GM23338 (cell line): ENCODE measurements at regions not wholly inside any gene's neighbourhood (a gene's known extent, or its start where the extent isn't known, plus 50 kb on each side); places are given as distances from the start of the nearest gene placed in this dataset.

Experiments used
- ATAC-seq: fragments of 200-7000 bp; cut with Tn5 transposase; 3 replicates; pipeline ENCODE4 v1.9.1; 2020
- DNase-seq: peaks from one replicate; pipeline ENCODE4 v3.0.0-alpha.2; 2015; ENCODE audit warnings: low spot score
- H2AFZ ChIP-seq: fragments of 200-600 bp; sonication (generic); 2 replicates; pipeline ENCODE4 v1.8.0; 2016; ENCODE audit warnings: antibody characterized with exemption, mild to moderate bottlenecking, moderate library complexity
- H3F3A ChIP-seq: fragments of 200-600 bp; sonication (generic); replicated peaks from 2 replicates; pipeline ENCODE4 v1.8.0; 2017; ENCODE audit warnings: antibody characterized with exemption, mixed run types, low read depth
- H3K27ac ChIP-seq: fragments of 200-600 bp; sonication (generic); 2 replicates; pipeline ENCODE4 v1.6.1; 2016; ENCODE audit warnings: low read depth
- H3K27me3 ChIP-seq: fragments of 200-600 bp; sonication (generic); 2 replicates; pipeline ENCODE4 v1.8.0; 2016; ENCODE audit warnings: mild to moderate bottlenecking, mixed run types, moderate library complexity; ENCODE audit not compliant: insufficient read depth
- H3K36me3 ChIP-seq: fragments of 200-600 bp; sonication (generic); 2 replicates; pipeline ENCODE4 v1.8.0; 2016; ENCODE audit warnings: mild to moderate bottlenecking; ENCODE audit not compliant: insufficient read depth
- H3K4me1 ChIP-seq: fragments of 200-600 bp; sonication (generic); 2 replicates; pipeline ENCODE4 v1.8.0; 2016; ENCODE audit warnings: mild to moderate bottlenecking, moderate library complexity; ENCODE audit not compliant: insufficient read depth
- H3K4me2 ChIP-seq: fragments of 200-600 bp; sonication (generic); 2 replicates; pipeline ENCODE4 v1.7.1; 2017; ENCODE audit warnings: mixed run types
- H3K4me3 ChIP-seq: fragments of 200-600 bp; sonication (generic); 2 replicates; pipeline ENCODE4 v1.6.1; 2016; ENCODE audit warnings: mixed run types
- H3K79me2 ChIP-seq: fragments of 200-600 bp; sonication (generic); replicated peaks from 2 replicates; pipeline ENCODE4 v1.8.0; 2017; ENCODE audit warnings: mild to moderate bottlenecking; ENCODE audit not compliant: insufficient read depth
- H3K9me2 ChIP-seq: fragments of 200-600 bp; sonication (generic); 2 replicates; pipeline ENCODE4 v1.8.0; 2017; ENCODE audit not compliant: insufficient read depth
- H4K20me1 ChIP-seq: fragments of 200-600 bp; sonication (generic); replicated peaks from 2 replicates; pipeline ENCODE4 v1.8.0; 2017; ENCODE audit warnings: mild to moderate bottlenecking; ENCODE audit not compliant: insufficient read depth
- H3K27ac Mint-ChIP-seq: 2 replicates; pipeline ENCODE4 v1.8.0; 2020; ENCODE audit warnings: inconsistent platforms, mild to moderate bottlenecking, moderate library complexity, mixed read lengths
- H3K27me3 Mint-ChIP-seq: 3 replicates; pipeline ENCODE4 v1.8.0; 2022; ENCODE audit warnings: low read depth, mild to moderate bottlenecking, moderate library complexity, mixed read lengths, inconsistent platforms; ENCODE audit not compliant: insufficient read depth, poor library complexity
- H3K36me3 Mint-ChIP-seq: 3 replicates; pipeline ENCODE4 v1.8.0; 2021; ENCODE audit warnings: low read depth, mild to moderate bottlenecking, inconsistent platforms, moderate library complexity, mixed read lengths
- H3K4me1 Mint-ChIP-seq: 3 replicates; pipeline ENCODE4 v1.8.0; 2020; ENCODE audit warnings: mild to moderate bottlenecking, inconsistent platforms, mixed read lengths
- H3K4me3 Mint-ChIP-seq: 3 replicates; pipeline ENCODE4 v1.8.0; 2021; ENCODE audit warnings: moderate library complexity, mild to moderate bottlenecking, inconsistent platforms, mixed read lengths
- H3K9me3 Mint-ChIP-seq: 3 replicates; pipeline ENCODE4 v1.8.0; 2020; ENCODE audit warnings: moderate library complexity, mild to moderate bottlenecking, inconsistent platforms, mixed read lengths
- CREB1 ChIP-seq: fragments of 250-450 bp; sonication (Bioruptor Pico); IDR thresholded peaks from 2 replicates; pipeline ENCODE4 v1.5.0; 2020; ENCODE audit warnings: low read depth, mild to moderate bottlenecking, moderate library complexity
- EZH2 ChIP-seq: fragments of 200-600 bp; sonication (generic); IDR thresholded peaks from one replicate; pipeline ENCODE4 v1.8.0; 2017; ENCODE audit warnings: antibody characterized with exemption, mild to moderate bottlenecking, low read depth; ENCODE audit not compliant: unreplicated experiment
- EZH2phosphoT487 ChIP-seq: fragments of 200-600 bp; sonication (generic); IDR thresholded peaks from one replicate; pipeline ENCODE4 v1.8.1; 2018; ENCODE audit warnings: antibody characterized with exemption; ENCODE audit not compliant: unreplicated experiment
- JUNB ChIP-seq: IDR thresholded peaks from one replicate; pipeline ENCODE4 v1.6.1; 2016; ENCODE audit warnings: antibody characterized with exemption; ENCODE audit not compliant: unreplicated experiment
- NANOG ChIP-seq: IDR thresholded peaks from 2 replicates; pipeline ENCODE4 v1.6.1; 2016; ENCODE audit warnings: antibody characterized with exemption, borderline replicate concordance
- POLR2AphosphoS5 ChIP-seq: IDR thresholded peaks from 2 replicates; pipeline ENCODE4 v1.6.1; 2016; ENCODE audit warnings: antibody characterized with exemption, low read depth
- STAT1 ChIP-seq: IDR thresholded peaks from one replicate; pipeline ENCODE4 v1.6.1; 2016; ENCODE audit warnings: antibody characterized with exemption; ENCODE audit not compliant: unreplicated experiment
- ZNF114 ChIP-seq: fragments of 250-450 bp; sonication (Bioruptor Pico); IDR thresholded peaks from 2 replicates; pipeline ENCODE4 v1.5.0; 2020; ENCODE audit warnings: mild to moderate bottlenecking, moderate library complexity
- ZNF331 ChIP-seq: fragments of 250-450 bp; sonication (Bioruptor Pico); IDR thresholded peaks from 2 replicates; pipeline ENCODE4 v1.5.0; 2020; ENCODE audit warnings: low read depth, mild to moderate bottlenecking, moderate library complexity
- TF ChIP-seq, protein P1 (sequence below): IDR thresholded peaks from 2 replicates; pipeline ENCODE4 v1.6.1; 2016; ENCODE audit warnings: antibody characterized with exemption
- TF ChIP-seq, protein P2 (sequence below): fragments of 250-450 bp; sonication (Bioruptor Pico); IDR thresholded peaks from 2 replicates; pipeline ENCODE4 v1.5.0; 2020; ENCODE audit warnings: mild to moderate bottlenecking, moderate library complexity
- TF ChIP-seq, protein P3 (sequence below), 2 experiments: fragments of 200-600 bp in 1 of 2; sonication (generic) in 1 of 2; conservative IDR thresholded peaks; 2 replicates each; pipeline versions ENCODE4 v1.5.1 to v1.6.1; 2016 to 2017; ENCODE audit warnings: antibody characterized with exemption in 2 of 2, low read depth in 2 of 2, mild to moderate bottlenecking in 2 of 2, moderate library complexity in 1 of 2
- TF ChIP-seq, protein P4 (sequence below): IDR thresholded peaks from one replicate; pipeline ENCODE4 v1.6.1; 2018; ENCODE audit warnings: antibody characterized with exemption; ENCODE audit not compliant: unreplicated experiment

DNA sequence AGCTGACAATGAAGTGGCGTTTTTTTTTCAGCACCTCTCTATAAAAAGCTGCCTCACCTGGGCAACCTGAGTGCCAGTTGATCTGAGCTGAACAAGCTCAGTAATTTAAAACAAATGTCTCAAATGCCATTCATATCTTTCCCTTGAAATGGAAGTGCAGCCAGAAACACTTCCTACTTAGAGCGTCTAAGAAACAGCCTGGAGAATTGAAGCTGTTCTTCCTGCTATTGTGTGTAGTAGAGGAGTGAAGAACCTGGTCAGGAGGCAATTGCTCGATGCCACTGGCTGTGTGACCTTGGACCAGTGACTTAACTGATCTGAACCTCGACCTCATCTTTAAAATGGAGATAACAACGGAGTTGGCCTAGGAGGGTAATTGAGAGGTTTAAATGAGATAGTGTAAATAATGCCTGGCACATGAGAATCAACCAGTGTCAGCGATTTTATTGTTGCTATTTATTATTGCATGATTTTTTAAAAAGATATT is 95.4 kb upstream of the FOXQ1 start:
- DNase-seq (no peak), ATAC-seq (no peak)
- Mint-ChIP-seq H3K9me3 (no peaks in the 10 kb centered on the region), H3K27me3 (peaks cover 10% of the 10 kb centered on the region), H3K4me1 (no peaks in the 10 kb centered on the region), H3K36me3 (no peaks in the 10 kb centered on the region), H3K27ac (no peak overlapping the region), H3K4me3 (no peak overlapping the region)
- Histone ChIP-seq H3K36me3 (no peaks in the 10 kb centered on the region), H3K27ac (no peak overlapping the region), H3F3A (no peaks in the 10 kb centered on the region), H2AFZ (no peak overlapping the region), H3K4me1 (no peaks in the 10 kb centered on the region), H3K9me2 (no peaks in the 10 kb centered on the region), H3K79me2 (no peaks in the 10 kb centered on the region), H3K4me2 (no peak overlapping the region), H3K4me3 (no peak overlapping the region), H3K27me3 (no peaks in the 10 kb centered on the region), H4K20me1 (no peaks in the 10 kb centered on the region)
- TF ChIP-seq ZNF114 (CRISPR knock-in tag) (no peak), NANOG (no peak), POLR2AphosphoS5 (no peak), ZNF331 (CRISPR knock-in tag) (no peak), CREB1 (CRISPR knock-in tag) (no peak), EZH2phosphoT487 (no peak), EZH2 (no peak), STAT1 (no peak), JUNB (no peak)
- TF ChIP-seq, protein P1, sequence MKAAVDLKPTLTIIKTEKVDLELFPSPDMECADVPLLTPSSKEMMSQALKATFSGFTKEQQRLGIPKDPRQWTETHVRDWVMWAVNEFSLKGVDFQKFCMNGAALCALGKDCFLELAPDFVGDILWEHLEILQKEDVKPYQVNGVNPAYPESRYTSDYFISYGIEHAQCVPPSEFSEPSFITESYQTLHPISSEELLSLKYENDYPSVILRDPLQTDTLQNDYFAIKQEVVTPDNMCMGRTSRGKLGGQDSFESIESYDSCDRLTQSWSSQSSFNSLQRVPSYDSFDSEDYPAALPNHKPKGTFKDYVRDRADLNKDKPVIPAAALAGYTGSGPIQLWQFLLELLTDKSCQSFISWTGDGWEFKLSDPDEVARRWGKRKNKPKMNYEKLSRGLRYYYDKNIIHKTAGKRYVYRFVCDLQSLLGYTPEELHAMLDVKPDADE = no peak
- TF ChIP-seq, protein P2, sequence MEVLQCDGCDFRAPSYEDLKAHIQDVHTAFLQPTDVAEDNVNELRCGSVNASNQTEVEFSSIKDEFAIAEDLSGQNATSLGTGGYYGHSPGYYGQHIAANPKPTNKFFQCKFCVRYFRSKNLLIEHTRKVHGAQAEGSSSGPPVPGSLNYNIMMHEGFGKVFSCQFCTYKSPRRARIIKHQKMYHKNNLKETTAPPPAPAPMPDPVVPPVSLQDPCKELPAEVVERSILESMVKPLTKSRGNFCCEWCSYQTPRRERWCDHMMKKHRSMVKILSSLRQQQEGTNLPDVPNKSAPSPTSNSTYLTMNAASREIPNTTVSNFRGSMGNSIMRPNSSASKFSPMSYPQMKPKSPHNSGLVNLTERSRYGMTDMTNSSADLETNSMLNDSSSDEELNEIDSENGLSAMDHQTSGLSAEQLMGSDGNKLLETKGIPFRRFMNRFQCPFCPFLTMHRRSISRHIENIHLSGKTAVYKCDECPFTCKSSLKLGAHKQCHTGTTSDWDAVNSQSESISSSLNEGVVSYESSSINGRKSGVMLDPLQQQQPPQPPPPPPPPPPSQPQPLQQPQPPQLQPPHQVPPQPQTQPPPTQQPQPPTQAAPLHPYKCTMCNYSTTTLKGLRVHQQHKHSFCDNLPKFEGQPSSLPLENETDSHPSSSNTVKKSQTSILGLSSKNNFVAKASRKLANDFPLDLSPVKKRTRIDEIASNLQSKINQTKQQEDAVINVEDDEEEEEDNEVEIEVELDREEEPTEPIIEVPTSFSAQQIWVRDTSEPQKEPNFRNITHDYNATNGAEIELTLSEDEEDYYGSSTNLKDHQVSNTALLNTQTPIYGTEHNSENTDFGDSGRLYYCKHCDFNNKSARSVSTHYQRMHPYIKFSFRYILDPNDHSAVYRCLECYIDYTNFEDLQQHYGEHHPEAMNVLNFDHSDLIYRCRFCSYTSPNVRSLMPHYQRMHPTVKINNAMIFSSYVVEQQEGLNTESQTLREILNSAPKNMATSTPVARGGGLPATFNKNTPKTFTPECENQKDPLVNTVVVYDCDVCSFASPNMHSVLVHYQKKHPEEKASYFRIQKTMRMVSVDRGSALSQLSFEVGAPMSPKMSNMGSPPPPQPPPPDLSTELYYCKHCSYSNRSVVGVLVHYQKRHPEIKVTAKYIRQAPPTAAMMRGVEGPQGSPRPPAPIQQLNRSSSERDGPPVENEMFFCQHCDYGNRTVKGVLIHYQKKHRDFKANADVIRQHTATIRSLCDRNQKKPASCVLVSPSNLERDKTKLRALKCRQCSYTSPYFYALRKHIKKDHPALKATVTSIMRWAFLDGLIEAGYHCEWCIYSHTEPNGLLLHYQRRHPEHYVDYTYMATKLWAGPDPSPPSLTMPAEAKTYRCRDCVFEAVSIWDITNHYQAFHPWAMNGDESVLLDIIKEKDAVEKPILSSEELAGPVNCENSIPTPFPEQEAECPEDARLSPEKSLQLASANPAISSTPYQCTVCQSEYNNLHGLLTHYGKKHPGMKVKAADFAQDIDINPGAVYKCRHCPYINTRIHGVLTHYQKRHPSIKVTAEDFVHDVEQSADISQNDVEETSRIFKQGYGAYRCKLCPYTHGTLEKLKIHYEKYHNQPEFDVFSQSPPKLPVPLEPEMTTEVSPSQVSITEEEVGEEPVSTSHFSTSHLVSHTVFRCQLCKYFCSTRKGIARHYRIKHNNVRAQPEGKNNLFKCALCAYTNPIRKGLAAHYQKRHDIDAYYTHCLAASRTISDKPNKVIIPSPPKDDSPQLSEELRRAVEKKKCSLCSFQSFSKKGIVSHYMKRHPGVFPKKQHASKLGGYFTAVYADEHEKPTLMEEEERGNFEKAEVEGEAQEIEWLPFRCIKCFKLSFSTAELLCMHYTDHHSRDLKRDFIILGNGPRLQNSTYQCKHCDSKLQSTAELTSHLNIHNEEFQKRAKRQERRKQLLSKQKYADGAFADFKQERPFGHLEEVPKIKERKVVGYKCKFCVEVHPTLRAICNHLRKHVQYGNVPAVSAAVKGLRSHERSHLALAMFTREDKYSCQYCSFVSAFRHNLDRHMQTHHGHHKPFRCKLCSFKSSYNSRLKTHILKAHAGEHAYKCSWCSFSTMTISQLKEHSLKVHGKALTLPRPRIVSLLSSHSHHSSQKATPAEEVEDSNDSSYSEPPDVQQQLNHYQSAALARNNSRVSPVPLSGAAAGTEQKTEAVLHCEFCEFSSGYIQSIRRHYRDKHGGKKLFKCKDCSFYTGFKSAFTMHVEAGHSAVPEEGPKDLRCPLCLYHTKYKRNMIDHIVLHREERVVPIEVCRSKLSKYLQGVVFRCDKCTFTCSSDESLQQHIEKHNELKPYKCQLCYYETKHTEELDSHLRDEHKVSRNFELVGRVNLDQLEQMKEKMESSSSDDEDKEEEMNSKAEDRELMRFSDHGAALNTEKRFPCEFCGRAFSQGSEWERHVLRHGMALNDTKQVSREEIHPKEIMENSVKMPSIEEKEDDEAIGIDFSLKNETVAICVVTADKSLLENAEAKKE (CRISPR knock-in tag) = no peak
- TF ChIP-seq, protein P3, sequence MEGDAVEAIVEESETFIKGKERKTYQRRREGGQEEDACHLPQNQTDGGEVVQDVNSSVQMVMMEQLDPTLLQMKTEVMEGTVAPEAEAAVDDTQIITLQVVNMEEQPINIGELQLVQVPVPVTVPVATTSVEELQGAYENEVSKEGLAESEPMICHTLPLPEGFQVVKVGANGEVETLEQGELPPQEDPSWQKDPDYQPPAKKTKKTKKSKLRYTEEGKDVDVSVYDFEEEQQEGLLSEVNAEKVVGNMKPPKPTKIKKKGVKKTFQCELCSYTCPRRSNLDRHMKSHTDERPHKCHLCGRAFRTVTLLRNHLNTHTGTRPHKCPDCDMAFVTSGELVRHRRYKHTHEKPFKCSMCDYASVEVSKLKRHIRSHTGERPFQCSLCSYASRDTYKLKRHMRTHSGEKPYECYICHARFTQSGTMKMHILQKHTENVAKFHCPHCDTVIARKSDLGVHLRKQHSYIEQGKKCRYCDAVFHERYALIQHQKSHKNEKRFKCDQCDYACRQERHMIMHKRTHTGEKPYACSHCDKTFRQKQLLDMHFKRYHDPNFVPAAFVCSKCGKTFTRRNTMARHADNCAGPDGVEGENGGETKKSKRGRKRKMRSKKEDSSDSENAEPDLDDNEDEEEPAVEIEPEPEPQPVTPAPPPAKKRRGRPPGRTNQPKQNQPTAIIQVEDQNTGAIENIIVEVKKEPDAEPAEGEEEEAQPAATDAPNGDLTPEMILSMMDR (conservative IDR thresholded peaks at IDR 0.05; ENCODE audit: low read depth in 2 of 2) = no peak
- TF ChIP-seq, protein P4, sequence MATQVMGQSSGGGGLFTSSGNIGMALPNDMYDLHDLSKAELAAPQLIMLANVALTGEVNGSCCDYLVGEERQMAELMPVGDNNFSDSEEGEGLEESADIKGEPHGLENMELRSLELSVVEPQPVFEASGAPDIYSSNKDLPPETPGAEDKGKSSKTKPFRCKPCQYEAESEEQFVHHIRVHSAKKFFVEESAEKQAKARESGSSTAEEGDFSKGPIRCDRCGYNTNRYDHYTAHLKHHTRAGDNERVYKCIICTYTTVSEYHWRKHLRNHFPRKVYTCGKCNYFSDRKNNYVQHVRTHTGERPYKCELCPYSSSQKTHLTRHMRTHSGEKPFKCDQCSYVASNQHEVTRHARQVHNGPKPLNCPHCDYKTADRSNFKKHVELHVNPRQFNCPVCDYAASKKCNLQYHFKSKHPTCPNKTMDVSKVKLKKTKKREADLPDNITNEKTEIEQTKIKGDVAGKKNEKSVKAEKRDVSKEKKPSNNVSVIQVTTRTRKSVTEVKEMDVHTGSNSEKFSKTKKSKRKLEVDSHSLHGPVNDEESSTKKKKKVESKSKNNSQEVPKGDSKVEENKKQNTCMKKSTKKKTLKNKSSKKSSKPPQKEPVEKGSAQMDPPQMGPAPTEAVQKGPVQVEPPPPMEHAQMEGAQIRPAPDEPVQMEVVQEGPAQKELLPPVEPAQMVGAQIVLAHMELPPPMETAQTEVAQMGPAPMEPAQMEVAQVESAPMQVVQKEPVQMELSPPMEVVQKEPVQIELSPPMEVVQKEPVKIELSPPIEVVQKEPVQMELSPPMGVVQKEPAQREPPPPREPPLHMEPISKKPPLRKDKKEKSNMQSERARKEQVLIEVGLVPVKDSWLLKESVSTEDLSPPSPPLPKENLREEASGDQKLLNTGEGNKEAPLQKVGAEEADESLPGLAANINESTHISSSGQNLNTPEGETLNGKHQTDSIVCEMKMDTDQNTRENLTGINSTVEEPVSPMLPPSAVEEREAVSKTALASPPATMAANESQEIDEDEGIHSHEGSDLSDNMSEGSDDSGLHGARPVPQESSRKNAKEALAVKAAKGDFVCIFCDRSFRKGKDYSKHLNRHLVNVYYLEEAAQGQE = no peak
